Posterior vena cava (tissue), 2 donors: ENCODE measurements at regions not wholly inside any gene's neighbourhood (a gene's known extent, or its start where the extent isn't known, plus 50 kb on each side); places are given as distances from the start of the nearest gene placed in this dataset.
"Not testable (repeated sequence)": the region's sequence is repeated elsewhere in the genome, so short reads cannot be mapped to it uniquely, and the experiment has no call there.

Experiments used
- DNase-seq: peaks from one replicate; pipeline ENCODE4 v3.0.0-alpha.2; 2020; ENCODE audit warnings: low spot score
- intact Hi-C, 2 donors: fragments of 100-400 bp; cut with DNase I; formaldehyde crosslinking; loops; one replicate each; pipeline versions ENCODE4 v1.14.1 to v1.14.2; 2022 to 2023
- donor health status: DM: yes; HTN: yes; CAD: no.
- donor health status: DM: yes; HTN: yes; CAD: no.

DNA sequence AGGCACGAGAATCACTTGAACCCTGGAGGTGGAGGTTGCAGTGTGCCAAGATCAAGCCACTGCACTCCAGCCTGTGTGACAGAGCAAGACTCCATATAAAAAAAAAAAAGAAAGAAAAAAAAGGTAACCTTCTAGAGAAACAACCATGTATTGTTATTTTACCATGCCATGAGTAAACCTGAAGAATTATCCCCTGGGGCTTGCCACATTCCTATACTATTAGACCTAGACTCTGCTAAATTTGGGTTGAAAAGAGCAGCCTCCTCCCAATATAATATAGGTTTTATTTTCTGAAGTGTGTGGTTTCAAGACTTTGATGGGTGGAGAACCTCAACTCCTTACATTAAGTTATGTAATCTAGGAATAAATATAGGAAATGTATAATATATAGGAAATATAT, 118.0 kb upstream of the KCTD3 start:
- intact Hi-C loops, DNase-seq: not testable (repeated sequence)

DNA sequence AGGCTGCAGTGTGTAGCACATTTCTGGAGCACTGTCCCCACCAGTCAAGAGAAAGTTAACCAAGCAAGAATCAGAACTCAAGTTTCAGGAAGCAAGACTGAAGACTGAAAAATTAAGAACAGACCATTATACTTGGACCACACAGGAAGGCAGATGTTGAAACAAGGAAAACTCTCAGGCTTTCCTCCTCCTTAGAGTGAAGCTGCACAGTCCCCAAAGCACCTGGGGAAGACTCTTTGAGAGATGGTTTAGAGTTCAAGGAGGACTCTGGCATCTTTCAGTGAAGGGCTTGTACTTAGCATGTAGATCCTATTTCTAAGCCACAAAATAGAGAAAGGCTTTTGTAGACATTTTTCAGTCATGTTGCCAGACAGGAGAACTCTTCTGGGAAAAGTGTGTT, 113.7 kb upstream of the KCTD3 start:
- no peak for DNase-seq
- intact Hi-C loops, result no loop called here

DNA sequence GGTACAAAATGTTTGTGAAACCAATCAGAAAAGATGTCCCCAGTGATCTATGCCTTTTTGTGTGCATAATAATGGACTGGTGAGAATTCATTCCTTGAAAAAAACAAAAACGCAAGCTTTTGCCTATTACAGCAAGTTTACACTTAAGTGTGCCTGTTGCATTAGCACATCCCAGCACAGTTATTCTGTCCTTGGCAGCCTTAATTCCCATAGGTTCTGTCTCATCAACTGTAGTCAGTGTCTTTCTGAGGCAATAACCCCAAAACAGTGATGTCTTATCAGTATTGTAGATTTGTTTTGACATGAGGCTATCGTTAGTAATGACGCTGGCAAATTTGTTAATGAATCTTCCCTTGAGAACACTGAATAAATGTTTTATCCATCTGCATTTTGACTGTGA, 109.9 kb upstream of the KCTD3 start:
- intact Hi-C loops, result no loop called here
- no peak for DNase-seq

DNA sequence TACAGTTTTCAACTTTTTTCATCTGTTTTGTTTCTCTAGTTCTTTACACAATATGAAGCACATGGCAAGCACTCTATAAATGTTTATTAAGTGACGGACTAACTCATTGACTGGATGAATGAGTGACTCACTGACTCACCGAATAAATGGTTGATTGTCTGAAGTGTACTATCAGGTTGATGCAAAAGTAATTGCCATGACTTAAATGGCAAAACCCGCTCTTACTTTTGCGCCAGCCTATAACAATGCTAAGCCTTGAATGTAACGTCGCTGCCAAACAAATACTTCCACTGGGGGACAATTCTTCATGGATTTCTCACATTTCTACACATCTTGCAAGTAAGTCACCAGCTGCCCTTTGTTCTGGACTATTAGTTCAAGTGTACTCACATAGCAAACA, 109.0 kb upstream of the KCTD3 start:
- intact Hi-C loops, result no loop called here
- no peak for DNase-seq

DNA sequence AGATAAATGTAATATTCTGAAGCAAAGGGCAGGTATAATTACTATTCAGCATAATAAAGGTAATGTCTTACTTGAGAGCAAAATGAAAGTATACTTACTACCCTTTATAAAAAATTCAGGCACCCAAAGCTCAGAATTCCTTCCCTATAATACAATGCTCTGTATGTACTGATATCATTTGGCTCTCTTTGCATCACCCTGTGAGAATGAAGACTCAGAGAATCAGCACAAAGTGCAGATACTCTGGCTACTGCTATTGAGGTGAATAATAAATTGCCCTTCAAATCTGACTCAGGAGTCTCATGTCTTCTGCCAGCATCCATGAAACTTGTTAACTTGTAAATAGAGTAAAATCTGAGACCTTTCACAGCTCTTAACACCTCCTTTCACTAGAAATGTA, 108.5 kb upstream of the KCTD3 start:
- intact Hi-C loops, result no loop called here
- no peak for DNase-seq

DNA sequence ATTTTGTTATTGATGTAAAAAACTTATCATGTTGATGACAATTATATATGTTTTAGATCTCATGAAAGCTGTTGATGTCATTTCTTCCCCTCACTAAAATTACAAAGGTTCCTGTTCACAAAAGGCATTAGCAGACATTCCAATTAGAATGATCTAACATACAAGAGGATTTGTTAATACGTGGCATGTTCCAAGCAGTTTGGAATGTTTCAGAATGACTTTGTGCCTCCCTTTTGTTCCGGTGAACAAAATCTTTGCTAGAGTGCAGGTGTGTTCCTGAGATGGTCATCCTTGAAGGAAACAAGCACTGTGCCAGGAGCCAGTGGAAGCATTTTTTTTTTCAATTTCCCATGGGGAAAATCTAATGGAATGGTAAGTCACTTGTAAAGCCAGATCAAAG, 108.0 kb upstream of the KCTD3 start:
- DNase-seq, result no peak
- intact Hi-C loops, result no loop called here

DNA sequence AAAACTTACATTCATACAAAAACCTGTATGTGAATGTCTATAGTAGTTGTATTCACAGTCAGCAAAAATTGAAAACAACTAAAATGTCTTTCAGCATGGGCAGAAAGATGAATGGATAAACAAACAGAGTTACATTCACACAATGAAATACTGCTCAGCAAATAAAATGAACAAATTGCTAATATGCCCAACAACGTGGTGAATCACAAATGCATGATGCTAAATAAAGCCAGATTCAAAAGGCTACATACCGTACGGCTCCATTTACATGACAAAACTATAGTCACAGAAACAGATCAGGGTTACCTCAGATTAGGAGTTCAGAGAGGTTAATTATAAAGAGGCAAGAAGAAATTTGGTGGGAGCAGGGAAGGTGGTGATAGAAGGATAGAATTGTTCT, 100.7 kb upstream of the KCTD3 start:
- no peak for DNase-seq
- intact Hi-C loops, result no loop called here

DNA sequence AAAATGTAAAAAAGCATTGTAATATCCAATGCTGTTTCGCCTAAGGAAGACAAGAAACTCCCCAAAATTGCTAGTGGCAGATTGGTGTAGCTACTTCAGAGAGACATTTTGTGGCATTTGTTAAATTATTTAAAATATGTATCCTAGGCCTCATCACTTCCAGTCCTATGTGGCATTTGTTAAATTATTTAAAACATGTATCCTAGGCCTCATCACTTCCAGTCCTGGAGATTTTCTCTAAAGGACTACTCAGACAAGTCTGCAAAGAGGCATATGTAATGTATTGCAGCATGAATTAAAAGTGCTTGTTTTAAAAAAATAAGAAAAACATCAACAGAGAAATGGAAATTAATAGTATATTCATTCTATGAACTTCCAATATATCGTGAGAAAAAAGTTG, 95.6 kb upstream of the KCTD3 start:
- DNase-seq, result no peak
- intact Hi-C loops, result no loop called here

DNA sequence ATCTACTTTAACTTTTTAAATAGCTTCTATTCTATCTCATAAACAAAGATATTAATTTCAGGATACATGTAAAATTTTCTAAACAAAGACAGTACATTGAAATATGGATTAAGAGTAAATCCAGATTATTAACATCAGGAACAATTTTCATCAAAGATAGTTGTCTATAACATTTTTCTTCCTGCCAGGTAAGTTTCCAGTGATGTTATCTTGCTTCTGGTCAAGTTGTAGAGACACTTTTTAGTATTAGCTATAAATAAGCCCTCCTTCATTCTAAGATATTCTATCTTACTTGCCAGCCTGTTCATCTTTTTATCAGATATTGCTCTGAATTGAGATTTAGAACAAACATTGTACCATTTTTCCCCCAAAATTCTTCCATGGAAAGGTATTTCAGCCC, 94.4 kb upstream of the KCTD3 start:
- no peak for DNase-seq
- intact Hi-C loops, result no loop called here

DNA sequence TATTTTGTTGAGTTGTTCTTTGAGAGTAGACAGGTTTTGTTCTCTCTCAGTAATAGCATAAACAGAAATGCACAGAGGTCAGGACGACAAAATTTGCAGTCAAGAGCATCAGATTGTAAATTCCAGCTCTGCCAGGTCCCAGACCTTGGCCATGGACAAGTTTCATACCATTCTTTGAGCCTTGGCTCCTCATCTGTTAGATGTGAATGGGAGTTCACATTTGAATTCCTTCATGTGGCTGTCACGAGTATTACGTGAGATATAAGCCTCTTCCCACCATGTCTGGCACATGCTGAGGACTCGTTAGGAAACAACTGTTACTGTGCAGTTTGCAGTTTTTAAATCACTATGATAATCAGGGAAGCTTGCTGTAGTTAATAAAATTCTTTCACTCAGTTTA, 93.2 kb upstream of the KCTD3 start:
- intact Hi-C loops, result no loop called here
- DNase-seq, result no peak

DNA sequence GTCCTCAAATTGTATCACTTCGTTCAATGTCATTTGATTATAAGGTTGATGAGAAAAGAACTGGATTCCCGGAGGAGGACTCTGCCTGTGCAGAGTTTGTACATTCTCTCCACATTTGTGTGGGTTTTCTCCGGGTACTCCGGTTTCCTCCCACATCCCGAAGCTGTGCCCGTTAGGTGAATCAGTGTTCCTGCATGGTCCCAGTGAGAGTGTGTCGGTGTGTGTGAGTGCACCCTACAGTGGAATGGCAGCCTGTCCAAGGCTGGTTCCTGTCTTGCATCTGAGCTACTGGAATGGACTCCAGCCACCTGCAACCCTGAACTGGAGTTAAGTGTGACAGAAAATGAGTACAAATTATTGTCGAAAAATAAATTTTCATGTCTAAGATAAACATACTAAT, 92.2 kb upstream of the KCTD3 start:
- intact Hi-C loops, result no loop called here
- DNase-seq, result no peak

DNA sequence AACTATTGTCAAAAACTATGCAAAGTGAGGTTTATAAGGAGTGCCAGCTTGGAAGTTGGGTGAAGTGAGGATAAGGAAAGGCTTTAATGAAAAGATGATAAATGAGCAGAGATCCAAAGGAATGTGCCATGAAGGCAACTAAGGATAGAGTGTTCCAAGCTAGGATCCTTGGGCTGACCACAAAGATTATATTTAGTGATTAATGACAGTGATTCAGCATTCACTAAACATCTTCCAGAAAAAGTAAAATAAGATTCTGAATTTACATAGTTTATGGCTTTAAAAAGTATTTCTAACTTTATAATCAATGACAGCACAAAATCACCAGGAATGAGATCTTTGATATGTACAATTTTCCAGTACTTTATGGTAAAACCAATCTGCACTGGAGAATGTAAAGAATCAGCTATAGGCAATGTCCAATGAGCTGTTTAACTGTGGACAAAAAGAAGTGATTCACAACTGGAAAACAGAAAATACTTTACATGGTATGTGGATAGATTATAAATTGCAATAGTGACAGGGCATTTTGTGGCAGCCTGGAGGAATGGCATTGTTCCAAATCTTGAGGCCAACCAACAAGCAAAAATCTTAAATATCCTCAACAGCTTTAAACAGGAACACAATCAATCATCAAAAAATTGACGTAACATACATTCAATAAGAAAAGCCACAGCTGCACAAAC, 91.2 kb upstream of the KCTD3 start:
- DNase-seq, result no peak
- intact Hi-C loops, result no loop called here

DNA sequence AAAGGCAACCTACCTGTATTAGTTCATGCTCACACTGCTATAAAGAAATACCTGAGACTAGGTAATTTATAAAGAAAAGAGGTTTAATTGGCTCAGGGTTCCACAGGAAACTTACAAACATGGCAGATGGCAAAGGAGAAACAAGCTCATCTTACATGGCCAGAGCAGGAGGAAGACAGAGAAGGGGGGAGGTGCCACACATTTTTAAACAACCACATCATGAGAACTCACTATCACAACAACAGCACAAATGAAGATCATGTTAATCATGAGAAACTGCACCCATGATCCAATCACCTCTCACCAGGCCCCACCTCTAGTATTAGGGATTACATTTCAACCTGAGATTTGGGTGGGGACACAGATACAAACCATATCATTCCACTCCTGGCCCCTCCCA, 90.6 kb upstream of the KCTD3 start:
- DNase-seq, result no peak
- intact Hi-C loops, result no loop called here

DNA sequence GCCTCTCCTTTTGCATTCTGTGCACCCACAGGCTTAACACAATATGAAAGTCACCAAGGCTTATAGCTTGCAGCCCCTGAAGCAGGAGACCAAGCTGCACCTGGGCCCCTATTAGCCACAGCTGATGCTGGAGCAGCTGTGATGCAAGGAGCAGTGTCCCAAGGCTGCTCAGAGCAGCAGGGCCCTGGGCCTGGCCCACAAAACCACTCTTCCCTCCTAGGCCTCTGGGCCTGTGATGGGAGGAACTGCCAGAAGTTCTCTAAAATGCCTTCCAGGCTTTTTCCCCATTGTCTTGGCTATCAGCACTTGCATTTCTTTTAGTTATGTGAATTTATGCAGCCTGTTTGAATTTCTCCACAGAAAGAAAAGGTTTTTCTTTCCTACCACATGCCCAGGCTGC, 89.5 kb upstream of the KCTD3 start:
- intact Hi-C loops, result no loop called here

DNA sequence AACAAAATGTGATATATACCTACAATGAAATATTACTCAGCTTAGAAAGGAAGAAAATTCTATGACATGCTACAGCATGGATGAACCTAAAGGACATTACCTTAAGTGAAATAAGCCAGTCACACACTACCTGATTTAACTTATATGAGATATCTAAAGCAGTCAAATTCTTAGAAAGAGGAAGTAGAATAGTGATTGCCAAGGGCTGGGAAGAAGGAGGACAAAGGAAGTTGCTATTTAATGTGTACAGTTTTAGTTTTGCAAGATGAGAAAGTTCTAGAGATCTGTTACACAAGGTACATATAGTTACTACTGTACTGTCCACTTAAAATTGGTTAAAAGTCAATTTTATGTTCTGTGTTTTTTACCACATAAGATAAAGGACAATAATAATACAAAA, 87.5 kb upstream of the KCTD3 start:
- intact Hi-C loops, result no loop called here
- no peak for DNase-seq

More for the DNA sequence above, 89.5 kb upstream of the KCTD3 start:
- no peak for DNase-seq

DNA sequence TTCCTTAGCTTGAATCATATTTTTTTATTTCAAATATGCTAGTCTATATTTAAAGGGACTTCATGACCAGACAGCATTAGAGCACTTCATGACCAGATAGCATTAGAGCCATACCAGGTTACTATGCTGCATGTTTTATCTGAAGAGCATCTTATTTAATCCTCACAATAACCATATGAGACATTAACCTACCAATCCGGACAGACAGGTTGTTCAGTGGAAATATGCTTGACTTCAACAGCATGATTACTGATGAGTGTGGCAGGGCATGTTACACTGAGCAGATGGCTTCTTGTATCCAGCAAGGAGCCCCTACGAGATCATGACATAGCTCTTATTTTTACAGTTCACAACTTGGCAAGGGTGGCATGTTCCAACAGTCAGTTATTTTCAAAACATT, 85.0 kb upstream of the KCTD3 start:
- DNase-seq, result no peak
- intact Hi-C loops, result no loop called here

DNA sequence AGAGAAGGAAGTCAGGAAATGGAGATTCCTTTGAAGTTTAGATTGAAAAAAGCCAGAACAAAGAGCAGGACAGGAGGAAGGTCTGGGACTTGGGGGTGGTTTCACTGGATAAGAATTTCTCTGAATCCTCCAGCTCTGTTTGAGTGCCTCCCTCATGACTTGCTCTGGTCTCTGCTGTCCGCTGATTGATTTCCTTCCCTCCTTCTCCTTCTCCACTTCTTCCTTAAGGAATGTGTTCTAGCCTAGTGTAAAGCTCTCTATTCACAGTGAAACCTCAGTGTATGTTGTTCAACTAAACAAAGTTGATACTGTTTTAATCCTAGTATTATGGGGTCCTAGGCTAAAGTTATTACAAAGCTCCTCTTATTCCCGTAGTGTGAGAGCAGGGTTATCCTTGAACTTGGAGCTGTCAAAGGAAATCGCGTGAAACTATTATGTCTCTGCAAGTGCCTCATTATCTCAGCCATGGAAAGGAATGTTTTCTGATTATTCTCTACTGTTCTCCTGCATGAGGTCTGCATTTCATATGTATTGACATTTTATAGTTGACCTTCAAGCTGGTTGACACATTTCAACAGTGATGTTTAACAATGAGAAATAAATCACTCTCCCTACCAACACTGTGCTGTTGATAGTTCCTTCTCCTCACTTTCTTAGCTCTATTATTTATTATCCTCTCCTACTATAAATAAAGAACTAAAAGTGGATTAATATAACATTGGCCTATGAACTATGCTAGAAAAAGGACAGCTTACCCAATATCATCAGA, 82.7 kb upstream of the KCTD3 start:
- DNase-seq, result no peak
- intact Hi-C loops, result no loop called here

DNA sequence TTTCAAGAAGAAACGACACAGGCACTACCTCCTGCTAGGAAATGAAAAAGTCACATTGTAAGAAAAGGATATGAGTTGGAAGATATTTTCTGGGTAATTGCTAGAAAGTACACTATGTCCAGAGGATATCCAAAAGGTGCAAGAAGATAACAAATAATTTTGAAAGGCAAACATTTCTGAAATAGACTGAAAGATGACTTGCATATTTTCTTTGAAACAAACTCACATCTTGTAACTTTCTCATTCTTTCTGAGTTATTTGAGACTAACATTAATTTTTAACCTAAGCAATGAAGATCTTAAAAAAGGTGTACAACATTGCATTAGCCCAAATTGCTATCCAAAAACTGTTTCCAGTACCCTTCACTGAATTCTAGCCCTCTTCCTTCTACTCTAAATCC, 79.6 kb upstream of the KCTD3 start:
- intact Hi-C loops, result no loop called here

DNA sequence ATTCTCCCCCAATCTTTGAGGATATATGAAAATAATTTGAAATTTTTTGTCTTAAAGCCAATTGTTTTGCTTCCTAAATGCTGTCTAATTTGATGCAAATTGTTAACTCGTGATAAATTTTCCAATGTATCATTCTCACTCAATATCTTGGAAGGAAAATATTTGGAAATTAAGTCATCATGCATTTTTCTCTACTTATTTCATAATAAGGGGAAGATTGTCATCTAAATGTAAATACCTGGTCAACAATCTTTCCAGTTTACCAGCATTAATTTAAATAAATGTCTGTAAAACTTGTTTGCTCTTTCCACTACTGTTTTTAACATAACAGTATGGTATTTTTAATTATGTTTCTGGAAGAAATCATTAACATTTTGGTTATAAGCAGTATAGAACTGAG, 78.3 kb upstream of the KCTD3 start:
- no peak for DNase-seq
- intact Hi-C loops, result no loop called here

More for the DNA sequence above, 79.6 kb upstream of the KCTD3 start:
- DNase-seq, result no peak

DNA sequence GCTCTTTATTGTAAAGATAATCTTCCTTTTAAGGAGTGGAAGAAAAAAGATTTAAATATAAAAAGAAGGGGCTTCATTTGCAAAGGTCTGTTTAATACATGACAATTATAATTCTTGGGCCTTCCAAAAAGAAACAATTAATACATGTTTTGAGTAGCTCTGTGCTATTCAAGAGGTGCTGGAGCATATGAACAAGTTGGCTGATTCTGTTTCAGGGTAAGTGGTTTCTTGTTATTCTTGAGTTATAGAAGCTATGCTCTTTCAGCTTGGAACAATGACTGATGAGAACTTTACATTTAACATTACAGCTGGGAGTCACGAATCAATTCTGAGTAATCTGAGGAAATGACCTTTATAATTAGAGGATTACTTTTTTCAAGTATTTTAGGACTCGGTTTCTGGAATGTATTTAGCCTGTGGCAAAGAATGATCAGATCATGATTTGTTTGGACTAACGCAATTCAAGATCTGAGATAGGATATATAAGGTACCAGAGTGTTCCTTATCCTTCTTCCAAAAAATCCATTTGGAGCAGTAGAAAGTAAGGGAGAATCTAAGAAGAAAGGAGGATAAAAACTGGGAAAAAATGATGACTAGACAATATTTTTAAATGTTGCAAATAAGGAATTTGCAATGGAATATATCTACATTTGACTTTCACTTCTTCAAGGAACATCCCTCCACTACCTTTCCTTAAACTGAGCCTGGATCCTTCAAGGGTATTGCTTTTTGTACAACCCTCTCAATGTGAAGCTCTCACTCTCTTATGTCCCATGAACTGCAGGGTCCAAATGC, 77.1 kb upstream of the KCTD3 start:
- no peak for DNase-seq
- intact Hi-C loops, result loop anchor here in 1 of 2 donors (10.0 kb wide), 1 partner anchor 1955 kb away; no protein-coding TSS in a partner anchor
